ENCODE measurements at regions not wholly inside any gene's neighbourhood (a gene's known extent, or its start where the extent isn't known, plus 50 kb on each side); places are given as distances from the start of the nearest gene placed in this dataset.

DNA sequence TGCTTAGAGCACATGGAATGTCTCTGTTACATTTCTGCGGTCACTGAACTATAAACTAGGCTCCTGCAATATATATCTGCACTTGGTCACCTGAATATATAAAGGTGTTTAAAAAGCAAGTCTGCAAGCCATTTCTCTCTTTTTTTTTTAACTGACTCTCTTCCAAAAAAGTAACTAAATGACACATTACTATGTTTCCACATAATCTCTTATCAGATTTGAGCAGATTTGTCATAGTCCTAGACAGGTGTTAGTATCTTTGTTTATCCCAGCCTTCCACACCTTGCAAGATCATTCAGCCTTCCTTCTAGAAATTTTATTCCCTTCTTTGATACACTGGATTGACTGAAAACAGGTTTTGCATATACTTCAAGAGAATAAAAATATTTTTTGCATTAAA, 86.7 kb upstream of the KLF7 start:
- intact Hi-C loops (cut with DNase I) = no loop called here
- Histone ChIP-seq H3K27ac (no peak overlapping the region), H3K27me3 (no peaks in the 10 kb centered on the region), H3K36me3 (no peaks in the 10 kb centered on the region), H3K4me3 (no peak overlapping the region), H3K9ac (ENCODE audit: low read depth in 2 of 2, low read length in 2 of 2) (no peak overlapping the region), H3K4me1 (no peaks in the 10 kb centered on the region), H3K9me3 (no peaks in the 10 kb centered on the region)
- DNase-seq = no peak
- TF ChIP-seq, protein P1, sequence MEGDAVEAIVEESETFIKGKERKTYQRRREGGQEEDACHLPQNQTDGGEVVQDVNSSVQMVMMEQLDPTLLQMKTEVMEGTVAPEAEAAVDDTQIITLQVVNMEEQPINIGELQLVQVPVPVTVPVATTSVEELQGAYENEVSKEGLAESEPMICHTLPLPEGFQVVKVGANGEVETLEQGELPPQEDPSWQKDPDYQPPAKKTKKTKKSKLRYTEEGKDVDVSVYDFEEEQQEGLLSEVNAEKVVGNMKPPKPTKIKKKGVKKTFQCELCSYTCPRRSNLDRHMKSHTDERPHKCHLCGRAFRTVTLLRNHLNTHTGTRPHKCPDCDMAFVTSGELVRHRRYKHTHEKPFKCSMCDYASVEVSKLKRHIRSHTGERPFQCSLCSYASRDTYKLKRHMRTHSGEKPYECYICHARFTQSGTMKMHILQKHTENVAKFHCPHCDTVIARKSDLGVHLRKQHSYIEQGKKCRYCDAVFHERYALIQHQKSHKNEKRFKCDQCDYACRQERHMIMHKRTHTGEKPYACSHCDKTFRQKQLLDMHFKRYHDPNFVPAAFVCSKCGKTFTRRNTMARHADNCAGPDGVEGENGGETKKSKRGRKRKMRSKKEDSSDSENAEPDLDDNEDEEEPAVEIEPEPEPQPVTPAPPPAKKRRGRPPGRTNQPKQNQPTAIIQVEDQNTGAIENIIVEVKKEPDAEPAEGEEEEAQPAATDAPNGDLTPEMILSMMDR (IDR thresholded peaks at IDR 0.05) = no peak

DNA sequence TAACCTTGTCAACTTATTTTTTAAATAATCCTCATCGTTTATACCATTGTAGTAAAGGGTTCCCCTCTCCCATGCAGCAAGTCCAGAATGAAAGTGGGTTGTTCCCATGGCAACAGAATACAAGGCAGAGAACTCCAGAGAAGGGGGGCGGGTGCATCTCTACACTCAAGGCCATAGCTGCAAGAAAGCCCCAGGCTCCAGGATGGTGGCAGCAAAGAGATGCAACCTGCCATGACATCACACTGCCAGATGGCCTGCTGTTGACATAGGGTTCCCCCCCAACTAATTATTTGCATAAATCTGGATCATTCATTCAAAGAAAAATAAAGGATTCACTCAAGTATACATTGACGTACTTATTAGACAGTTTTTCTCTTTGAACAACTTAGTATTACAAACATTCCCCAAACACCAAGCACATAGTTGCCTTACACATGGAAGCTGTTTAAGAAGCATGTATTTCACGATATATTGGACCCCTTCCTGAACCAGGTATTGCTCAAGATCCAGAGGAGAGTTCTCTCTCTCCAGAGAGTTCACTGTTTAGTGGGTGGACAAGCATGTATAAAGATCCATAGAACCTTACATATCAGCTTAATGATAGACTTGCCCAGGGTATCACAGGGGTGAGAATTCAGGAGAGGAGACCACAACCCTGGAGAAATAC, 87.4 kb upstream of the KLF7 start:
- Histone ChIP-seq H3K27ac (no peak overlapping the region), H3K27me3 (no peaks in the 10 kb centered on the region), H3K4me3 (no peak overlapping the region), H3K4me1 (no peaks in the 10 kb centered on the region), H3K9me3 (no peaks in the 10 kb centered on the region), H3K36me3 (no peaks in the 10 kb centered on the region), H3K9ac (ENCODE audit: low read depth in 2 of 2, low read length in 2 of 2) (no peak overlapping the region)
- TF ChIP-seq, protein P1 (IDR thresholded peaks at IDR 0.05) = no peak
- no peak for DNase-seq
- intact Hi-C loops (cut with DNase I) = no loop called here

DNA sequence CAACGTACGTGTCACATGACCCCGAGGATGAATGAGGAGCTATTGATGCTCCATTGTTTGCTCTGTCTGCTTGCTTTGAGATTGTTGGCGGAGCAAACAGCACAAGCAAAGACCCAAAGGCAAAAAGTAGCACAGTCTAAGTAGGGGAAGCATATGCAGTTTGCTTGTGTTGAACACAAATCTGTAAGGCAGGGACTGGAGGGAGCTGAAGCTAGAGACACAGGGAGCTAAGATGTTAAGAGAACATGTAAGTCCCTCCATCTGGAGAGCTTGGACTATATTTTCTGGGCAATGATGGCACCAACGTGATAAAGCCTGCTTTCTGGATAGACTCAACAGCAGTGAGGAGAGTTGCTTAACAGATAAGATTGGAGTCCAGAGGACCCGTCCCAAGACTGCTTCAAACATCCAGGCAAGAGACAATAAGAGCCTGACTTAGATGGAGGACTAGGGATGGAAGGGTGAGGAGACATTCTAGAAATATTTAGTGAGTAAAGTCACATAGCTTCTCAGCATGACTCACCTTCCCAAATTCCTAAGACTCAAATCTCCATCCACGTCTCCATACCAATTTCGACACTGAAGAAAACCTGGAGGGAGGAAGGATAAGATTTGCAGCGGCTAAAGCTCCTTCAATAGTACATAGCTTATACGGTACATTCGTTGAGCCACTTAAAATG, 88.1 kb upstream of the KLF7 start:
- TF ChIP-seq, protein P1 (IDR thresholded peaks at IDR 0.05) = no peak
- H3K4me1 ChIP-seq = no peaks in the 10 kb centered on the region
- H3K36me3 ChIP-seq = no peaks in the 10 kb centered on the region
- DNase-seq = no peak
- no peak overlapping the region for H3K9ac ChIP-seq (ENCODE audit: low read depth in 2 of 2, low read length in 2 of 2)
- intact Hi-C loops (cut with DNase I) = no loop called here
- H3K27ac ChIP-seq = no peak overlapping the region
- H3K27me3 ChIP-seq = no peaks in the 10 kb centered on the region
- H3K9me3 ChIP-seq = no peaks in the 10 kb centered on the region
- no peak overlapping the region for H3K4me3 ChIP-seq

DNA sequence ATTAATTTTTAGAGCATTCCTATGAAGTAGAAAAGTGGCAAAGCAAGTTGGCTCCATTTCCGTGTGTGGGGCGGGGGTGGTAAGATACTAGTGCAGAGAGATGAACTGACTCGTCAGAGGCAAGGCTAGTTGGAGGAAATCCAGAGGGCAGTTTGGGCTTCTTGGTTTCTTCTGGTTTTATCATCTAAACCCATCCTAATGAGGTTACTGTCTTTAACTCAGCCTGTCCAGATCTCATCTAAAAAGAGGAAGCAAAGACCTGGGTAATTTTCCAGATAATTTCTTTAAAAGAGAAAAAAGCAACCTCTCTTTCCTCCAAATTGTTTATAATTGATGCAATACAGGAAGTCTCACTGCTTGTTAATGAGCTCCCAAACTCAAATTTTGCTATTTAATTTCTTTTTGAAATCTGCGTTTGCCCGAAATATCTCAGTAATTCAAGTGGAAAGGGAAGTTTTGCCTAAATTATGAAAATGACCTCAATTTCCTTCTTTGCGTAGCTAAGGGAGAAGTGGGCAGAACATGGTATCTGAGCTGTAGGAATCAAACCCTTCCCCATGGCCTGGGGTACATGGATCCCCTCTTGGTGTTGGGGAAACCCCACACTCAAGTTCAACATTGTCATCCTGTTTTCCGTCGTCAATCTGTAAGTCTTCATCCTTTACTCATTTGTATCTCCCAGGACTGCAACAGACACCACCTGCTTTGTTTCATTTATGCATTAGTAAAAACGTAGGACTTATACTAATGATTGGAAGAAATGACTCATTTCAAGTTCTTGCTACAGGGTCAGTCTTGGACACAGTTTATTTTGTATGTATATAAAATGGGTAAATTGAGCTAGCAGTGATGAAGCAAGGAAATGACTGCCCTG, 89.1 kb upstream of the KLF7 start:
- no peak for DNase-seq
- no peak overlapping the region for H3K27ac ChIP-seq

More for the DNA sequence above, 89.1 kb upstream of the KLF7 start:
- Histone ChIP-seq H3K4me3 (no peak overlapping the region), H3K27me3 (no peaks in the 10 kb centered on the region), H3K9ac (ENCODE audit: low read depth in 2 of 2, low read length in 2 of 2) (no peak overlapping the region), H3K4me1 (no peaks in the 10 kb centered on the region), H3K9me3 (no peaks in the 10 kb centered on the region), H3K36me3 (no peaks in the 10 kb centered on the region)
- TF ChIP-seq, protein P1 (IDR thresholded peaks at IDR 0.05) = no peak
- intact Hi-C loops (cut with DNase I) = no loop called here
